SK-N-SH treated with all-trans-retinoic acid at 6 μM for 48 hours (cell line): ENCODE measurements at regions not wholly inside any gene's neighbourhood (a gene's known extent, or its start where the extent isn't known, plus 50 kb on each side); places are given as distances from the start of the nearest gene placed in this dataset.

Experiments used
- CREB5 ChIP-seq: fragments of 250-450 bp; sonication (Bioruptor Pico); IDR thresholded peaks from 2 replicates; pipeline ENCODE4 v1.5.1; 2020; ENCODE audit warnings: low read depth, mild to moderate bottlenecking, moderate library complexity
- CSDC2 ChIP-seq: fragments of 250-450 bp; sonication (Bioruptor Pico); IDR thresholded peaks from 2 replicates; pipeline ENCODE4 v1.5.0; 2020; ENCODE audit warnings: mild to moderate bottlenecking, moderate library complexity
- CSRNP3 ChIP-seq: fragments of 250-450 bp; sonication (Bioruptor Pico); IDR thresholded peaks from 2 replicates; pipeline ENCODE4 v1.5.1; 2021; ENCODE audit warnings: mild to moderate bottlenecking, moderate library complexity
- ESRRG ChIP-seq: fragments of 250-450 bp; sonication (Bioruptor Pico); IDR thresholded peaks from 2 replicates; pipeline ENCODE4 v1.6.1; 2021; ENCODE audit warnings: mild to moderate bottlenecking
- PATZ1 ChIP-seq: fragments of 250-450 bp; sonication (Bioruptor Pico); IDR thresholded peaks from 2 replicates; pipeline ENCODE4 v1.8.0; 2020; ENCODE audit warnings: mild to moderate bottlenecking, moderate library complexity, borderline replicate concordance
- PPARA ChIP-seq: fragments of 250-450 bp; sonication (Bioruptor Pico); IDR thresholded peaks from 2 replicates; pipeline ENCODE4 v1.5.0; 2020; ENCODE audit warnings: mild to moderate bottlenecking, borderline replicate concordance
- RARB ChIP-seq: fragments of 250-450 bp; sonication (Bioruptor Pico); IDR thresholded peaks from 2 replicates; pipeline ENCODE4 v1.8.0; 2021; ENCODE audit warnings: mild to moderate bottlenecking, moderate library complexity
- TOX ChIP-seq: fragments of 250-450 bp; sonication (Bioruptor Pico); IDR thresholded peaks from 2 replicates; pipeline ENCODE4 v1.8.0; 2021; ENCODE audit warnings: mild to moderate bottlenecking, moderate library complexity, borderline replicate concordance
- TSHZ2 ChIP-seq: fragments of 250-450 bp; sonication (Bioruptor Pico); IDR thresholded peaks from 2 replicates; pipeline ENCODE4 v1.5.0; 2020; ENCODE audit warnings: mild to moderate bottlenecking, moderate library complexity
- ZFP3 ChIP-seq: fragments of 250-450 bp; sonication (Bioruptor Pico); IDR thresholded peaks from 2 replicates; pipeline ENCODE4 v1.5.0; 2020; ENCODE audit warnings: mild to moderate bottlenecking, moderate library complexity
- ZFP30 ChIP-seq: fragments of 450-650 bp; formaldehyde crosslinking; IDR thresholded peaks from 2 replicates; pipeline ENCODE4 v1.5.0; 2022; ENCODE audit warnings: mild to moderate bottlenecking, moderate library complexity
- ZNF565 ChIP-seq: fragments of 450-650 bp; formaldehyde crosslinking; conservative IDR thresholded peaks from 2 replicates; pipeline ENCODE4 v1.5.0; 2020; ENCODE audit warnings: low read depth, mild to moderate bottlenecking, moderate library complexity

GRCh38 chr4:120549011-120549570, 373.4 kb downstream of the PRDM5 start:
- TF ChIP-seq ZNF565 (CRISPR knock-in tag) (no peak), CSRNP3 (CRISPR knock-in tag) (no peak), PATZ1 (no peak), ZFP30 (CRISPR knock-in tag) (no peak), ESRRG (CRISPR knock-in tag) (no peak), RARB (no peak), CREB5 (CRISPR knock-in tag) (no peak), CSDC2 (CRISPR knock-in tag) (no peak), TSHZ2 (CRISPR knock-in tag) (no peak), ZFP3 (CRISPR knock-in tag) (no peak), PPARA (CRISPR knock-in tag) (no peak), TOX (no peak)
